GM23248 (cell line): ENCODE measurements at regions not wholly inside any gene's neighbourhood (a gene's known extent, or its start where the extent isn't known, plus 50 kb on each side); places are given as distances from the start of the nearest gene placed in this dataset.

Source experiments
- DNase-seq: peaks from one replicate; pipeline ENCODE4 v3.0.0-alpha.2; 2015
- H2AFZ ChIP-seq: fragments of 200-600 bp; sonication (generic); 2 replicates; pipeline ENCODE4 v1.6.1; 2016; ENCODE audit warnings: antibody characterized with exemption
- H3F3A ChIP-seq: fragments of 200-600 bp; sonication (generic); 2 replicates; pipeline ENCODE4 v1.6.1; 2016; ENCODE audit warnings: mild to moderate bottlenecking, antibody characterized with exemption, mixed run types; ENCODE audit not compliant: insufficient read depth
- H3K27ac ChIP-seq: fragments of 200-600 bp; sonication (generic); 2 replicates; pipeline ENCODE4 v1.5.1; 2016; ENCODE audit warnings: mild to moderate bottlenecking
- H3K27me3 ChIP-seq: fragments of 200-600 bp; sonication (generic); replicated peaks from 2 replicates; pipeline ENCODE4 v1.6.1; 2016; ENCODE audit warnings: mild to moderate bottlenecking; ENCODE audit not compliant: insufficient read depth
- H3K36me3 ChIP-seq: fragments of 200-600 bp; sonication (generic); 2 replicates; pipeline ENCODE4 v1.6.1; 2016; ENCODE audit warnings: low read depth, mild to moderate bottlenecking
- H3K4me1 ChIP-seq: fragments of 200-600 bp; sonication (generic); 2 replicates; pipeline ENCODE4 v1.6.1; 2016; ENCODE audit warnings: mild to moderate bottlenecking; ENCODE audit not compliant: insufficient read depth
- H3K4me2 ChIP-seq: fragments of 200-600 bp; sonication (generic); one replicate; pipeline ENCODE4 v1.6.1; 2016; ENCODE audit warnings: mild to moderate bottlenecking; ENCODE audit not compliant: unreplicated experiment
- H3K4me3 ChIP-seq: fragments of 200-600 bp; sonication (generic); 2 replicates; pipeline ENCODE4 v1.5.1; 2016; ENCODE audit warnings: mild to moderate bottlenecking
- H3K79me2 ChIP-seq: fragments of 200-600 bp; sonication (generic); 2 replicates; pipeline ENCODE4 v1.6.1; 2016; ENCODE audit warnings: mild to moderate bottlenecking; ENCODE audit not compliant: insufficient read depth
- H3K9ac ChIP-seq: fragments of 200-600 bp; sonication (generic); 2 replicates; pipeline ENCODE4 v1.6.1; 2016; ENCODE audit warnings: mild to moderate bottlenecking
- H3K9me2 ChIP-seq: fragments of 200-600 bp; sonication (generic); 2 replicates; pipeline ENCODE4 v1.6.1; 2016; ENCODE audit warnings: mixed run types, mild to moderate bottlenecking, moderate library complexity; ENCODE audit not compliant: insufficient read depth
- H3K9me3 ChIP-seq: fragments of 200-600 bp; sonication (generic); one replicate; pipeline ENCODE4 v1.6.1; 2017; ENCODE audit warnings: low read depth
- H4K20me1 ChIP-seq: fragments of 200-600 bp; sonication (generic); 2 replicates; pipeline ENCODE4 v1.6.0; 2016; ENCODE audit not compliant: insufficient read depth
- EZH2 ChIP-seq: fragments of 200-600 bp; sonication (generic); IDR thresholded peaks from 2 replicates; pipeline ENCODE4 v1.6.1; 2018; ENCODE audit warnings: antibody characterized with exemption, mild to moderate bottlenecking; ENCODE audit not compliant: insufficient read depth, poor library complexity, severe bottlenecking
- EZH2phosphoT487 ChIP-seq: fragments of 200-600 bp; sonication (generic); IDR thresholded peaks from 2 replicates; pipeline ENCODE4 v1.6.1; 2018; ENCODE audit warnings: antibody characterized with exemption, moderate library complexity, mild to moderate bottlenecking, low read depth; ENCODE audit not compliant: insufficient read depth
- WGBS, 2 experiments: methylation state at CpG; one replicate each; pipeline ENCODE4 v1.1.6; 2015 to 2017; ENCODE audit warnings: low lambda C conversion rate in 2 of 2, low coverage in 1 of 2; ENCODE audit errors: missing lambda C conversion rate in 2 of 2; 5-methylcytosine and 5-hydroxymethylcytosine counted together
- in situ Hi-C: fragments of 300-500 bp; cut with MboI; formaldehyde crosslinking; loops from 2 replicates; pipeline ENCODE4 v1.15.0; 2020

- 3 to 4% methylated on average over 2 of the region's 2 CpGs for WGBS, 2 experiments
- Histone ChIP-seq H3K79me2 (no peaks in the 10 kb centered on the region), H3K36me3 (no peaks in the 10 kb centered on the region), H3K9me3 (no peaks in the 10 kb centered on the region), H3K4me2 (no peak overlapping the region), H3F3A (no peaks in the 10 kb centered on the region), H3K4me1 (no peaks in the 10 kb centered on the region), H2AFZ (no peak overlapping the region), H3K27me3 (no peaks in the 10 kb centered on the region), H4K20me1 (no peaks in the 10 kb centered on the region), H3K4me3 (no peak overlapping the region), H3K9ac (no peak overlapping the region), H3K27ac (no peak overlapping the region), H3K9me2 (no peaks in the 10 kb centered on the region)
- in situ Hi-C loops: no loop called here
- DNase-seq: no peak
- TF ChIP-seq EZH2 (no peak), EZH2phosphoT487 (no peak)
These were observed 347.9 kb upstream of the SPTLC3 start for GRCh38 chr20:12660918-12661317.

GRCh38 chr20:12670301-12670700 lies 338.5 kb upstream of the SPTLC3 start:
- Histone ChIP-seq H3K79me2 (no peaks in the 10 kb centered on the region), H3K4me1 (no peaks in the 10 kb centered on the region), H3K9ac (no peak overlapping the region)

GRCh38 chr20:12673352-12673751 lies 335.4 kb upstream of the SPTLC3 start:
- 16 to 20% methylated on average over 5 of the region's 5 CpGs for WGBS, 2 experiments
- no peaks in the 10 kb centered on the region for H3K4me1 ChIP-seq
- no peak overlapping the region for H3K4me3 ChIP-seq
- no peaks in the 10 kb centered on the region for H3K27me3 ChIP-seq
- no peaks in the 10 kb centered on the region for H4K20me1 ChIP-seq
- no peaks in the 10 kb centered on the region for H3F3A ChIP-seq
- H3K79me2 ChIP-seq: no peaks in the 10 kb centered on the region
- H3K9ac ChIP-seq: no peak overlapping the region
- H2AFZ ChIP-seq: no peak overlapping the region
- no peak for TF ChIP-seq EZH2
- TF ChIP-seq EZH2phosphoT487: no peak
- H3K36me3 ChIP-seq: no peaks in the 10 kb centered on the region
- no peaks in the 10 kb centered on the region for H3K9me3 ChIP-seq
- DNase-seq: no peak
- H3K4me2 ChIP-seq: no peak overlapping the region
- no peak overlapping the region for H3K27ac ChIP-seq
- in situ Hi-C loops: no loop called here
- H3K9me2 ChIP-seq: no peaks in the 10 kb centered on the region

More at GRCh38 chr20:12670301-12670700, 338.5 kb upstream of the SPTLC3 start:
- in situ Hi-C loops: no loop called here
- H3K9me3 ChIP-seq: no peaks in the 10 kb centered on the region
- H3K36me3 ChIP-seq: no peaks in the 10 kb centered on the region
- H3K9me2 ChIP-seq: no peaks in the 10 kb centered on the region
- no peak overlapping the region for H3K4me2 ChIP-seq
- TF ChIP-seq EZH2 (no peak), EZH2phosphoT487 (no peak)
- 2 to 5% methylated on average over 1 of the region's 1 CpG for WGBS, 2 experiments
- H3F3A ChIP-seq: no peaks in the 10 kb centered on the region
- no peak overlapping the region for H3K27ac ChIP-seq
- H2AFZ ChIP-seq: no peak overlapping the region
- DNase-seq: no peak
- no peaks in the 10 kb centered on the region for H4K20me1 ChIP-seq
- H3K4me3 ChIP-seq: no peak overlapping the region
- no peaks in the 10 kb centered on the region for H3K27me3 ChIP-seq

- in situ Hi-C loops: no loop called here
- WGBS, 2 experiments: 0% methylated on average over 1 of the region's 1 CpG
These were observed 330.8 kb upstream of the SPTLC3 start for GRCh38 chr20:12677925-12678324.

GRCh38 chr20:12679447-12679846 lies 329.3 kb upstream of the SPTLC3 start:
- Histone ChIP-seq H3F3A (no peaks in the 10 kb centered on the region), H3K4me1 (no peaks in the 10 kb centered on the region), H3K27ac (no peak overlapping the region), H3K4me3 (no peak overlapping the region), H2AFZ (no peak overlapping the region), H3K4me2 (no peak overlapping the region), H3K36me3 (no peaks in the 10 kb centered on the region), H4K20me1 (no peaks in the 10 kb centered on the region), H3K9ac (no peak overlapping the region), H3K79me2 (no peaks in the 10 kb centered on the region), H3K9me2 (no peaks in the 10 kb centered on the region), H3K27me3 (no peaks in the 10 kb centered on the region), H3K9me3 (no peaks in the 10 kb centered on the region)
- in situ Hi-C loops: no loop called here
- TF ChIP-seq EZH2phosphoT487 (no peak), EZH2 (no peak)
- DNase-seq: no peak
- 7 to 9% methylated on average over 1 of the region's 1 CpG for WGBS, 2 experiments

More at GRCh38 chr20:12677925-12678324, 330.8 kb upstream of the SPTLC3 start:
- H3K4me1 ChIP-seq: no peaks in the 10 kb centered on the region
- H3K27ac ChIP-seq: no peak overlapping the region
- H3K9me2 ChIP-seq: no peaks in the 10 kb centered on the region
- H2AFZ ChIP-seq: no peak overlapping the region
- H3K79me2 ChIP-seq: no peaks in the 10 kb centered on the region
- DNase-seq: no peak
- H4K20me1 ChIP-seq: no peaks in the 10 kb centered on the region
- no peak overlapping the region for H3K9ac ChIP-seq
- no peak overlapping the region for H3K4me2 ChIP-seq
- no peaks in the 10 kb centered on the region for H3K9me3 ChIP-seq
- no peak overlapping the region for H3K4me3 ChIP-seq
- H3K36me3 ChIP-seq: no peaks in the 10 kb centered on the region
- H3K27me3 ChIP-seq: no peaks in the 10 kb centered on the region
- no peaks in the 10 kb centered on the region for H3F3A ChIP-seq
- TF ChIP-seq EZH2phosphoT487: no peak
- TF ChIP-seq EZH2: no peak
